DND-41 (cell line): ENCODE measurements at regions not wholly inside any gene's neighbourhood (a gene's known extent, or its start where the extent isn't known, plus 50 kb on each side); places are given as distances from the start of the nearest gene placed in this dataset.
"Not testable (repeated sequence)": the region's sequence is repeated elsewhere in the genome, so short reads cannot be mapped to it uniquely, and the experiment has no call there.

Experiments
- EZH2 ChIP-seq: IDR thresholded peaks from 3 replicates; pipeline ENCODE4 v1.6.1; 2012; ENCODE audit warnings: borderline replicate concordance, low read depth, mild to moderate bottlenecking, moderate library complexity, low read length, inconsistent platforms; ENCODE audit not compliant: severe bottlenecking
- TF ChIP-seq, protein P1 (sequence below): IDR thresholded peaks from 2 replicates; pipeline ENCODE4 v1.5.1; 2012; ENCODE audit warnings: borderline replicate concordance, low read length, moderate library complexity, mild to moderate bottlenecking; ENCODE audit not compliant: poor library complexity, severe bottlenecking; ENCODE audit errors: extremely low read depth

DNA sequence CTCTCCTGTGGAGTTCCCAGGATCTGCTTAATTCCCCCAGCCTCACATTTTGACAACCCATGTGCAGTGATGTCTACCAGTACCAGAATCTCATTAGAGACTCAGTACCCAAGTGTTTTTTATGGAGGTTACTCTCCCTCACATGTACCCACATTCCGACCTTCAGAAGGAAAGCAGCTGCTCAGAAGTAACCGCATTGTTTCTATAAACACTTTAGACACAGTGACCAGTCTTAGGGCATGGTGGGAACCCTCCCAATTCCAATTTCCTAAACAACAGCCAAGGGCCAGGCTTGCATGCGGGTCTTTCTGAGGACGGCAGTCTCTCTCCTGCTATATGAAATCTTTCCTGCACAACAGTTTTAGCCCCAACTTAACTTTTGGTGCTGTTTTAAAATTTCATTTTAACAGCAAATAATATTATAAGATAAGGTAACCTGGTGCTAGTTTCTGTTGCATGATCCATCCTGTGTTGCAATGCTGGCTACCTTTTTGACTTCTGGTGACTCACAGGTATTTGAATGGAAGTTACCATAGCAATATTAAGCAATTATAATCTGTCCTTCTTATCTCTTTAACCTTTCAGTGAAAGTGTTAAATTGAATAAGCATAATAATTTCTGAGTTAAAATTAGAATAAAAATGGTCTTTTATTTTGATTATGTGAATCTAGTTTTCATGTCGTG, 98.3 kb upstream of the THOC3 start:
- TF ChIP-seq, protein P1, sequence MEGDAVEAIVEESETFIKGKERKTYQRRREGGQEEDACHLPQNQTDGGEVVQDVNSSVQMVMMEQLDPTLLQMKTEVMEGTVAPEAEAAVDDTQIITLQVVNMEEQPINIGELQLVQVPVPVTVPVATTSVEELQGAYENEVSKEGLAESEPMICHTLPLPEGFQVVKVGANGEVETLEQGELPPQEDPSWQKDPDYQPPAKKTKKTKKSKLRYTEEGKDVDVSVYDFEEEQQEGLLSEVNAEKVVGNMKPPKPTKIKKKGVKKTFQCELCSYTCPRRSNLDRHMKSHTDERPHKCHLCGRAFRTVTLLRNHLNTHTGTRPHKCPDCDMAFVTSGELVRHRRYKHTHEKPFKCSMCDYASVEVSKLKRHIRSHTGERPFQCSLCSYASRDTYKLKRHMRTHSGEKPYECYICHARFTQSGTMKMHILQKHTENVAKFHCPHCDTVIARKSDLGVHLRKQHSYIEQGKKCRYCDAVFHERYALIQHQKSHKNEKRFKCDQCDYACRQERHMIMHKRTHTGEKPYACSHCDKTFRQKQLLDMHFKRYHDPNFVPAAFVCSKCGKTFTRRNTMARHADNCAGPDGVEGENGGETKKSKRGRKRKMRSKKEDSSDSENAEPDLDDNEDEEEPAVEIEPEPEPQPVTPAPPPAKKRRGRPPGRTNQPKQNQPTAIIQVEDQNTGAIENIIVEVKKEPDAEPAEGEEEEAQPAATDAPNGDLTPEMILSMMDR: not testable (repeated sequence)
- TF ChIP-seq EZH2: not testable (repeated sequence)
